H1 (cell line): ENCODE measurements at regions not wholly inside any gene's neighbourhood (a gene's known extent, or its start where the extent isn't known, plus 50 kb on each side); places are given as distances from the start of the nearest gene placed in this dataset.

Experiments
- CTCF ChIA-PET: fragments of 300-600 bp; sonication (Branson Sonifier 250); formaldehyde crosslinking; loops from one replicate; lab custom pipeline; 2021; ENCODE audit not compliant: partially characterized antibody; lab: Charles Lee
- POLR2A ChIA-PET: fragments of 300-600 bp; sonication (Branson Sonifier 250); formaldehyde crosslinking; loops from one replicate; lab custom pipeline; 2021; ENCODE audit warnings: inconsistent platforms; ENCODE audit not compliant: partially characterized antibody; lab: Charles Lee
- DNase-seq, 2 experiments: peaks; one replicate each; pipeline versions ENCODE4 v3.0.0 to v3.0.0-alpha.2; 2010 to 2022; ENCODE audit warnings: low spot score in 2 of 2, low read depth in 1 of 2, mixed read lengths in 1 of 2
- FAIRE-seq: peaks from 2 replicates; lab custom pipeline; 2011; peaks lifted over from hg19 to GRCh38; lab: Jason Lieb, UNC
- H2AFZ ChIP-seq: 2 replicates; pipeline ENCODE4 v1.8.1; 2012; ENCODE audit warnings: low read length, inconsistent platforms
- H2AK5ac ChIP-seq: 2 replicates; pipeline ENCODE4 v1.6.1; 2013; ENCODE audit warnings: low read depth, low read length
- H2BK120ac ChIP-seq: replicated peaks from 2 replicates; pipeline ENCODE3; 2013; ENCODE audit warnings: low read depth, low read length, inconsistent platforms
- H2BK12ac ChIP-seq: 2 replicates; pipeline ENCODE4 v1.6.1; 2013; ENCODE audit warnings: low read depth, low read length
- H2BK15ac ChIP-seq: 2 replicates; pipeline ENCODE4 v1.6.1; 2013; ENCODE audit warnings: low read length
- H2BK20ac ChIP-seq: 2 replicates; pipeline ENCODE4 v1.6.1; 2013; ENCODE audit warnings: low read length
- H2BK5ac ChIP-seq: 2 replicates; pipeline ENCODE4 v1.6.1; 2013; ENCODE audit warnings: low read depth, low read length
- H3K14ac ChIP-seq: 2 replicates; pipeline ENCODE4 v1.6.1; 2013; ENCODE audit warnings: inconsistent platforms; ENCODE audit not compliant: insufficient read length
- H3K18ac ChIP-seq: 2 replicates; pipeline ENCODE4 v1.6.1; 2013; ENCODE audit warnings: low read length; ENCODE audit errors: extremely low read depth
- H3K23ac ChIP-seq: 2 replicates; pipeline ENCODE4 v1.6.1; 2013; ENCODE audit warnings: inconsistent platforms; ENCODE audit not compliant: insufficient read length
- H3K23me2 ChIP-seq: 2 replicates; pipeline ENCODE4 v1.6.1; 2013; ENCODE audit warnings: low read depth, low read length
- H3K27ac ChIP-seq: 2 replicates; pipeline ENCODE4 v1.6.1; 2011; ENCODE audit warnings: low read depth, low read length, inconsistent platforms
- H3K27me3 ChIP-seq, 4 experiments: replicated peaks in 1 of 4; 1 replicate in 1 of 4; 2 replicates in 3 of 4; pipeline versions ENCODE4 v1.6.1 to v1.8.1; 2011 to 2013; ENCODE audit warnings: low read length in 3 of 4, mild to moderate bottlenecking in 3 of 4, inconsistent platforms in 2 of 4, mixed read lengths in 2 of 4, moderate library complexity in 1 of 4; ENCODE audit not compliant: control insufficient read depth in 3 of 4, insufficient read depth in 3 of 4; ENCODE audit errors: extremely low read depth in 1 of 4
- H3K36me3 ChIP-seq, 4 experiments: 2 replicates each; pipeline versions ENCODE4 v1.6.1 to v1.8.1; 2011 to 2013; ENCODE audit warnings: mild to moderate bottlenecking in 4 of 4, low read length in 3 of 4, moderate library complexity in 2 of 4, control low read depth in 1 of 4, inconsistent platforms in 1 of 4; ENCODE audit not compliant: insufficient read depth in 4 of 4, control insufficient read depth in 2 of 4
- H3K4ac ChIP-seq: replicated peaks from 2 replicates; pipeline ENCODE3; 2013; ENCODE audit warnings: low read length, low read depth, mixed read lengths, inconsistent platforms; ENCODE audit not compliant: insufficient read length
- H3K4me1 ChIP-seq, 4 experiments: replicated peaks in 1 of 4; 1 replicate in 1 of 4; 2 replicates in 3 of 4; pipeline versions ENCODE4 v1.6.1 to v1.8.1; 2011 to 2013; ENCODE audit warnings: low read length in 3 of 4, inconsistent platforms in 2 of 4, mixed read lengths in 1 of 4; ENCODE audit not compliant: insufficient read depth in 4 of 4, control insufficient read depth in 3 of 4
- H3K4me2 ChIP-seq, 2 experiments: 2 replicates each; pipeline versions ENCODE4 v1.6.1 to v1.8.1; 2011 to 2013; ENCODE audit warnings: low read depth in 2 of 2, low read length in 2 of 2, control low read depth in 1 of 2, inconsistent platforms in 1 of 2, mild to moderate bottlenecking in 1 of 2; ENCODE audit not compliant: insufficient read depth in 1 of 2
- H3K4me3 ChIP-seq, 4 experiments: fragments of 200-600, 300-600 bp in 1 of 4; sonication (generic), shearing (Covaris generic), sonication (Bioruptor Twin) in 1 of 4; 2 replicates each; pipeline versions ENCODE4 v1.5.1 to v1.8.1; 2011 to 2016; ENCODE audit warnings: low read length in 4 of 4, low read depth in 3 of 4, control low read depth in 2 of 4, inconsistent platforms in 2 of 4, mild to moderate bottlenecking in 2 of 4, mixed read lengths in 1 of 4, moderate library complexity in 1 of 4; ENCODE audit not compliant: insufficient read depth in 2 of 4; ENCODE audit errors: extremely low read depth in 1 of 4
- H3K56ac ChIP-seq: replicated peaks from 2 replicates; pipeline ENCODE3; 2013; ENCODE audit warnings: low read depth, mild to moderate bottlenecking, mixed read lengths, low read length, inconsistent platforms; ENCODE audit not compliant: insufficient read length
- H3K79me1 ChIP-seq: 2 replicates; pipeline ENCODE4 v1.6.1; 2013; ENCODE audit warnings: low read depth, low read length, control low read depth
- H3K79me2 ChIP-seq, 2 experiments: 2 replicates each; pipeline versions ENCODE4 v1.6.1 to v1.8.1; 2012 to 2013; ENCODE audit warnings: low read length in 2 of 2, mild to moderate bottlenecking in 2 of 2, inconsistent platforms in 1 of 2; ENCODE audit not compliant: insufficient read depth in 2 of 2, control insufficient read depth in 1 of 2
- H3K9ac ChIP-seq, 4 experiments: replicated peaks in 1 of 4; 1 replicate in 1 of 4; 2 replicates in 3 of 4; pipeline versions ENCODE4 v1.6.1 to v1.8.1; 2011 to 2013; ENCODE audit warnings: low read depth in 3 of 4, low read length in 3 of 4, control low read depth in 2 of 4, mild to moderate bottlenecking in 2 of 4, moderate library complexity in 2 of 4, inconsistent platforms in 1 of 4; ENCODE audit errors: extremely low read depth in 1 of 4
- H3K9me3 ChIP-seq, 2 experiments: 2 replicates each; pipeline versions ENCODE4 v1.6.1 to v1.8.1; 2012 to 2013; ENCODE audit warnings: mild to moderate bottlenecking in 2 of 2, moderate library complexity in 2 of 2, control low read depth in 1 of 2, inconsistent platforms in 1 of 2, low read depth in 1 of 2, low read length in 1 of 2, mixed read lengths in 1 of 2; ENCODE audit not compliant: insufficient read depth in 2 of 2
- H4K20me1 ChIP-seq, 2 experiments: replicated peaks in 1 of 2; 2 replicates each; pipeline versions ENCODE3 to v1.8.1; 2011 to 2013; ENCODE audit warnings: inconsistent platforms in 2 of 2, low read length in 2 of 2, mild to moderate bottlenecking in 1 of 2; ENCODE audit not compliant: insufficient read depth in 2 of 2, control insufficient read depth in 1 of 2
- H4K5ac ChIP-seq: 2 replicates; pipeline ENCODE4 v1.6.1; 2013; ENCODE audit warnings: low read length, low read depth, mixed read lengths, inconsistent platforms; ENCODE audit not compliant: insufficient read length
- H4K8ac ChIP-seq: 2 replicates; pipeline ENCODE4 v1.8.0; 2013; ENCODE audit warnings: mild to moderate bottlenecking, moderate library complexity, low read length, inconsistent platforms; ENCODE audit not compliant: insufficient read depth; ENCODE audit errors: extremely low read depth
- H4K91ac ChIP-seq: replicated peaks from 2 replicates; pipeline ENCODE3; 2013; ENCODE audit warnings: low read length, mixed read lengths, inconsistent platforms; ENCODE audit not compliant: insufficient read length
- CBX8 ChIP-seq: fragments of 300-800, 300-1000 bp; sonication (generic); IDR thresholded peaks from 2 replicates; pipeline ENCODE4 v1.7.1; 2016; ENCODE audit warnings: low read depth, low read length, borderline replicate concordance
- CREB1 ChIP-seq: IDR thresholded peaks from 2 replicates; pipeline ENCODE4 v1.6.1; 2012; ENCODE audit warnings: inconsistent platforms
- GABPA ChIP-seq: IDR thresholded peaks from 2 replicates; pipeline ENCODE4 v1.6.1; 2011; ENCODE audit warnings: mild to moderate bottlenecking, low read length, moderate library complexity, borderline replicate concordance; ENCODE audit not compliant: insufficient read depth
- JUN ChIP-seq: IDR thresholded peaks from 2 replicates; pipeline ENCODE4 v1.6.1; 2011; ENCODE audit warnings: low read depth, mild to moderate bottlenecking, improper control_type of control experiment, low read length
- KDM5A ChIP-seq: fragments of 200-600 bp; IDR thresholded peaks from 2 replicates; pipeline ENCODE4 v1.7.1; 2012; ENCODE audit warnings: mild to moderate bottlenecking, low read length, inconsistent platforms, mixed read lengths
- PHF8 ChIP-seq: fragments of 200-600 bp; sonication (generic); conservative IDR thresholded peaks from 2 replicates; pipeline ENCODE4 v1.7.1; 2012; ENCODE audit warnings: low read depth, mild to moderate bottlenecking, inconsistent platforms, low read length, moderate library complexity
- POLR2A ChIP-seq, 2 experiments: IDR thresholded peaks; 1 replicate in 1 of 2; 2 replicates in 1 of 2; pipeline ENCODE4 v1.6.1; 2011; ENCODE audit warnings: low read depth in 2 of 2, low read length in 2 of 2, mild to moderate bottlenecking in 2 of 2; ENCODE audit errors: control extremely low read depth in 1 of 2
- RFX5 ChIP-seq: IDR thresholded peaks from 2 replicates; pipeline ENCODE4 v1.6.1; 2011; ENCODE audit warnings: low read depth, low read length, improper control_type of control experiment, borderline replicate concordance
- RNF2 ChIP-seq: fragments of 200-900, 300-1000 bp; sonication (generic); IDR thresholded peaks from 2 replicates; pipeline ENCODE4 v1.7.1; 2016; ENCODE audit warnings: borderline replicate concordance, low read depth, mild to moderate bottlenecking, antibody characterized with exemption, low read length; ENCODE audit not compliant: poor library complexity, severe bottlenecking; ENCODE audit errors: missing control alignments
- SAP30 ChIP-seq: fragments of 300-600 bp; sonication (generic); IDR thresholded peaks from 2 replicates; pipeline ENCODE4 v1.7.1; 2012; ENCODE audit warnings: low read length, moderate library complexity, mild to moderate bottlenecking, inconsistent platforms; ENCODE audit not compliant: insufficient read depth, insufficient replicate concordance
- TAF1 ChIP-seq: IDR thresholded peaks from 2 replicates; pipeline ENCODE4 v1.6.1; 2011; ENCODE audit warnings: mild to moderate bottlenecking, low read depth, low read length
- YY1 ChIP-seq: IDR thresholded peaks from 2 replicates; pipeline ENCODE4 v1.6.1; 2011; ENCODE audit warnings: low read depth, mild to moderate bottlenecking, low read length
- WGBS, 2 experiments: shearing (Covaris generic) in 1 of 2; methylation state at CpG; one replicate each; pipeline versions ENCODE4 v1.1.6 to v1.1.7; 2013 to 2015; ENCODE audit warnings: low lambda C conversion rate in 2 of 2, mixed read lengths in 2 of 2, inconsistent platforms in 1 of 2, low coverage in 1 of 2, missing lambda C conversion rate in 1 of 2; ENCODE audit not compliant: insufficient replicate concordance in 2 of 2, insufficient coverage in 1 of 2, insufficient read length in 1 of 2; ENCODE audit errors: extremely low coverage in 1 of 2, missing lambda C conversion rate in 1 of 2; 5-methylcytosine and 5-hydroxymethylcytosine counted together
- TF ChIP-seq, protein P1 (sequence below): IDR thresholded peaks from 2 replicates; pipeline ENCODE4 v1.6.1; 2011; ENCODE audit warnings: low read depth, mild to moderate bottlenecking, low read length; ENCODE audit not compliant: insufficient read depth
- TF ChIP-seq, protein P2 (sequence below): IDR thresholded peaks from 2 replicates; pipeline ENCODE4 v1.6.1; 2012; ENCODE audit warnings: inconsistent platforms

DNA sequence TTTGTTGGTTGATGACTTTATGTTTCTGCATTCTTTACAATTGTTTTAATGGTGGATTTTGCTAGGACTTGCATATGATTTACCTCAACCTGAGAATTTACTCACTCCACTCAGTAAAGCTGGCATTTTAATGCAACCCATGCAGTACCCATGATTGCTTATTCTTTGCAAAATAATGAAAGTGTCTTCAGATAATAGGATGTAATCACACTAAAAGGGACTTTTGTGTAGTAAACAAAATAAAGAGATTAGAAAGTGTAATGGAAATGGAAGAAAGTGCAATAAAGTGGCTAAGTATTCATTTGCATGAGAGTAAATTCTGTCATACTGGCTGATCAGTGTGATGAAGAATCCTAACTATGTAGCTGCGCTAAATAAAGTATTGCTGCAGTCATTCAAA, 87.6 kb upstream of the NOVA1 start:
- no peak overlapping the region for H3K4me3 ChIP-seq
- ChIA-PET POLR2A (no interaction called here), CTCF (no interaction called here)
- H3K14ac ChIP-seq, result no peak overlapping the region
- H3K4ac ChIP-seq, result no peak overlapping the region
- no peaks in the 10 kb centered on the region for H3K4me1 ChIP-seq
- H4K8ac ChIP-seq, result no peak overlapping the region
- H2BK20ac ChIP-seq, result no peak overlapping the region
- no peak overlapping the region for H2BK120ac ChIP-seq
- no peak overlapping the region for H3K23ac ChIP-seq
- H3K18ac ChIP-seq, result no peak overlapping the region
- no peaks in the 10 kb centered on the region for H4K20me1 ChIP-seq
- H3K23me2 ChIP-seq, result no peaks in the 10 kb centered on the region
- no peak overlapping the region for H2BK12ac ChIP-seq
- H3K27me3 ChIP-seq, result no peaks in the 10 kb centered on the region
- no peaks in the 10 kb centered on the region for H3K36me3 ChIP-seq
- H3K27ac ChIP-seq, result no peak overlapping the region
- no peak overlapping the region for H2BK5ac ChIP-seq
- FAIRE-seq (no peak), DNase-seq (no peak)
- no peak overlapping the region for H2AK5ac ChIP-seq
- no peak overlapping the region for H2BK15ac ChIP-seq
- H3K9me3 ChIP-seq, result 0 out of 4 replicates have a peak, but pooled peaks cover 0 to 3% of the 10 kb centered on the region in 2 experiments
- WGBS, 2 experiments, result 97% methylated on average over 1 of the region's 1 CpG; no CpG with 5 or more reads in 1 of the 2 experiments
- no peak overlapping the region for H4K5ac ChIP-seq
- no peak overlapping the region for H3K56ac ChIP-seq
- no peaks in the 10 kb centered on the region for H3K79me1 ChIP-seq
- H3K9ac ChIP-seq, result no peak overlapping the region
- no peak overlapping the region for H2AFZ ChIP-seq
- no peak overlapping the region for H3K4me2 ChIP-seq
- H4K91ac ChIP-seq, result no peak overlapping the region
- H3K79me2 ChIP-seq, result no peaks in the 10 kb centered on the region
- no peak for TF ChIP-seq TAF1
- TF ChIP-seq CBX8, result no peak
- TF ChIP-seq RNF2, result no peak
- TF ChIP-seq, protein P1, sequence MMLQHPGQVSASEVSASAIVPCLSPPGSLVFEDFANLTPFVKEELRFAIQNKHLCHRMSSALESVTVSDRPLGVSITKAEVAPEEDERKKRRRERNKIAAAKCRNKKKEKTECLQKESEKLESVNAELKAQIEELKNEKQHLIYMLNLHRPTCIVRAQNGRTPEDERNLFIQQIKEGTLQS, result no peak
- no peak for TF ChIP-seq SAP30
- no peak for TF ChIP-seq RFX5
- TF ChIP-seq PHF8, result no peak
- TF ChIP-seq JUN, result no peak
- no peak for TF ChIP-seq CREB1
- TF ChIP-seq, protein P2, sequence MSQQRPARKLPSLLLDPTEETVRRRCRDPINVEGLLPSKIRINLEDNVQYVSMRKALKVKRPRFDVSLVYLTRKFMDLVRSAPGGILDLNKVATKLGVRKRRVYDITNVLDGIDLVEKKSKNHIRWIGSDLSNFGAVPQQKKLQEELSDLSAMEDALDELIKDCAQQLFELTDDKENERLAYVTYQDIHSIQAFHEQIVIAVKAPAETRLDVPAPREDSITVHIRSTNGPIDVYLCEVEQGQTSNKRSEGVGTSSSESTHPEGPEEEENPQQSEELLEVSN, result no peak
- TF ChIP-seq POLR2A (IDR thresholded peaks at IDR 0.05; ENCODE audit: control extremely low read depth in 1 of 2, low read depth in 2 of 2, low read length in 2 of 2), result no peak
- TF ChIP-seq GABPA, result no peak
- TF ChIP-seq YY1, result no peak
- no peak for TF ChIP-seq KDM5A
